Ishikawa (cell line): ENCODE measurements at regions not wholly inside any gene's neighbourhood (a gene's known extent, or its start where the extent isn't known, plus 50 kb on each side); places are given as distances from the start of the nearest gene placed in this dataset.

Experiments used
- EP300 ChIP-seq: IDR thresholded peaks from 2 replicates; pipeline ENCODE4 v1.6.1; 2012; ENCODE audit warnings: borderline replicate concordance
- FOXM1 ChIP-seq: IDR thresholded peaks from 2 replicates; pipeline ENCODE4 v1.6.1; 2012; ENCODE audit warnings: low read depth, borderline replicate concordance
- RAD21 ChIP-seq: IDR thresholded peaks from 2 replicates; pipeline ENCODE4 v1.6.1; 2012; ENCODE audit warnings: low read depth
- TAF1 ChIP-seq: IDR thresholded peaks from 2 replicates; pipeline ENCODE4 v1.6.1; 2012; ENCODE audit warnings: low read depth, mild to moderate bottlenecking
- ZBTB7A ChIP-seq: IDR thresholded peaks from 2 replicates; pipeline ENCODE4 v1.6.1; 2012; ENCODE audit warnings: low read depth
- TF ChIP-seq, protein P1 (sequence below): IDR thresholded peaks from 2 replicates; pipeline ENCODE4 v1.6.1; 2012; ENCODE audit warnings: low read depth, mild to moderate bottlenecking

DNA sequence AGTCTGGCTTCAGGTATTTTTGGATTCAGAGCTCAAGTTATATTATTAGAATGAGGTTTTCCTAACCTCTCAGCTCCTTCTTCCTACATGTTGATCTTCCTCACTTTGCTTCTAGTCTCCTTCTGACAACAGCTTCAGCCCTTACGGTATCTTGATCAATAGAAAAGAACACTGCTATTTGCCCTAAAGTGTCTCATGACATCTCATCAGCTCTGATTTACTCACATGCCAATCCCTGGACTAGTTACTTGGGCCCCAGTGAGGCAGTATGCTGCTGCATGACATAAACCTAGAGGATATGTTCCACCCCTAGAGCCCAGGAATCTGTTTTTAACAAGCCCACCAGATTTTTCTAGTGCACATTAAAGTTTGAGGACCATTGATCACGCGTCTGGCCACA lies 110.3 kb downstream of the UNC5CL start:
- TF ChIP-seq FOXM1 (no peak), EP300 (no peak), ZBTB7A (no peak), RAD21 (no peak), TAF1 (no peak)
- TF ChIP-seq, protein P1, sequence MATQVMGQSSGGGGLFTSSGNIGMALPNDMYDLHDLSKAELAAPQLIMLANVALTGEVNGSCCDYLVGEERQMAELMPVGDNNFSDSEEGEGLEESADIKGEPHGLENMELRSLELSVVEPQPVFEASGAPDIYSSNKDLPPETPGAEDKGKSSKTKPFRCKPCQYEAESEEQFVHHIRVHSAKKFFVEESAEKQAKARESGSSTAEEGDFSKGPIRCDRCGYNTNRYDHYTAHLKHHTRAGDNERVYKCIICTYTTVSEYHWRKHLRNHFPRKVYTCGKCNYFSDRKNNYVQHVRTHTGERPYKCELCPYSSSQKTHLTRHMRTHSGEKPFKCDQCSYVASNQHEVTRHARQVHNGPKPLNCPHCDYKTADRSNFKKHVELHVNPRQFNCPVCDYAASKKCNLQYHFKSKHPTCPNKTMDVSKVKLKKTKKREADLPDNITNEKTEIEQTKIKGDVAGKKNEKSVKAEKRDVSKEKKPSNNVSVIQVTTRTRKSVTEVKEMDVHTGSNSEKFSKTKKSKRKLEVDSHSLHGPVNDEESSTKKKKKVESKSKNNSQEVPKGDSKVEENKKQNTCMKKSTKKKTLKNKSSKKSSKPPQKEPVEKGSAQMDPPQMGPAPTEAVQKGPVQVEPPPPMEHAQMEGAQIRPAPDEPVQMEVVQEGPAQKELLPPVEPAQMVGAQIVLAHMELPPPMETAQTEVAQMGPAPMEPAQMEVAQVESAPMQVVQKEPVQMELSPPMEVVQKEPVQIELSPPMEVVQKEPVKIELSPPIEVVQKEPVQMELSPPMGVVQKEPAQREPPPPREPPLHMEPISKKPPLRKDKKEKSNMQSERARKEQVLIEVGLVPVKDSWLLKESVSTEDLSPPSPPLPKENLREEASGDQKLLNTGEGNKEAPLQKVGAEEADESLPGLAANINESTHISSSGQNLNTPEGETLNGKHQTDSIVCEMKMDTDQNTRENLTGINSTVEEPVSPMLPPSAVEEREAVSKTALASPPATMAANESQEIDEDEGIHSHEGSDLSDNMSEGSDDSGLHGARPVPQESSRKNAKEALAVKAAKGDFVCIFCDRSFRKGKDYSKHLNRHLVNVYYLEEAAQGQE = no peak
